M059J (cell line): ENCODE measurements at regions not wholly inside any gene's neighbourhood (a gene's known extent, or its start where the extent isn't known, plus 50 kb on each side); places are given as distances from the start of the nearest gene placed in this dataset.

ENCODE experiments used
- DNase-seq: peaks from one replicate; pipeline ENCODE4 v3.0.0-alpha.2; 2012; ENCODE audit warnings: low read depth

- no peak for DNase-seq
Observed at GRCh38 chr12:30437616-30438015, 258.1 kb downstream of the IPO8 start.

- peak; percentile 36 for DNase-seq
Observed at GRCh38 chr12:30437044-30437443, 258.6 kb downstream of the IPO8 start.

GRCh38 chr12:30428098-30428497 lies 267.6 kb downstream of the IPO8 start:
- DNase-seq, result no peak

GRCh38 chr12:30427555-30427954 lies 268.1 kb downstream of the IPO8 start:
- no peak for DNase-seq

GRCh38 chr12:30425445-30425844 lies 270.2 kb downstream of the IPO8 start:
- no peak for DNase-seq

- DNase-seq, result no peak
Observed at GRCh38 chr12:30423330-30423729, 272.3 kb downstream of the IPO8 start.

GRCh38 chr12:30422844-30423243 lies 272.8 kb downstream of the IPO8 start:
- DNase-seq, result no peak

GRCh38 chr12:30420561-30420960 lies 275.1 kb downstream of the IPO8 start:
- peak; percentile 53 for DNase-seq

- peak; percentile 87 for DNase-seq
Observed at GRCh38 chr12:30417697-30418231, 277.9 kb downstream of the IPO8 start.

- DNase-seq, result no peak
Observed at GRCh38 chr12:30416631-30417030, 279.0 kb downstream of the IPO8 start.

- no peak for DNase-seq
Observed at GRCh38 chr12:30415777-30416176, 279.9 kb downstream of the IPO8 start.

GRCh38 chr12:30414507-30414906 lies 281.2 kb downstream of the IPO8 start:
- no peak for DNase-seq

GRCh38 chr12:30400349-30400748 lies 295.3 kb downstream of the IPO8 start:
- DNase-seq, result no peak

- DNase-seq, result no peak
Observed at GRCh38 chr12:30399859-30400258, 295.8 kb downstream of the IPO8 start.

GRCh38 chr12:30396576-30396975 lies 299.1 kb downstream of the IPO8 start:
- no peak for DNase-seq

- no peak for DNase-seq
Observed at GRCh38 chr12:30395190-30395589, 300.5 kb downstream of the IPO8 start.

- DNase-seq, result no peak
Observed at GRCh38 chr12:30391766-30392366, 303.8 kb downstream of the IPO8 start.

- no peak for DNase-seq
Observed at GRCh38 chr12:30385706-30386105, 310.0 kb downstream of the IPO8 start.

GRCh38 chr12:30384976-30385375 lies 310.7 kb downstream of the IPO8 start:
- no peak for DNase-seq

- DNase-seq, result no peak
Observed at GRCh38 chr12:30378307-30378706, 317.4 kb downstream of the IPO8 start.

- DNase-seq, result no peak
Observed at GRCh38 chr12:30364822-30365221, 330.8 kb downstream of the IPO8 start.

- DNase-seq, result no peak
Observed at GRCh38 chr12:30361145-30361544, 334.5 kb downstream of the IPO8 start.

GRCh38 chr12:30358671-30359070 lies 337.0 kb downstream of the IPO8 start:
- no peak for DNase-seq
